ENCODE measurements at regions not wholly inside any gene's neighbourhood (a gene's known extent, or its start where the extent isn't known, plus 50 kb on each side); places are given as distances from the start of the nearest gene placed in this dataset.

- peaks cover 23% of the 10 kb centered on the region for H3K4me1 ChIP-seq
- no peak for TF ChIP-seq Cebpa-rat (IDR thresholded peaks at IDR 0.05)
- no peak overlapping the region for H3K9ac ChIP-seq
- no peak overlapping the region for H3K4me2 ChIP-seq
- H3K27me3 ChIP-seq, result no peaks in the 10 kb centered on the region
- no peak overlapping the region for H3K4me3 ChIP-seq
- H3K27ac ChIP-seq, result no peak overlapping the region
- H3K9me3 ChIP-seq, result no peaks in the 10 kb centered on the region
- H3K36me3 ChIP-seq, result no peaks in the 10 kb centered on the region
- H4K20me1 ChIP-seq, result no peaks in the 10 kb centered on the region
Measured at GRCh38 chr2:128781585-128782385, 463.1 kb upstream of the HS6ST1 start.

- Histone ChIP-seq H3K4me3 (no peak overlapping the region), H3K9me3 (no peaks in the 10 kb centered on the region), H3K9ac (no peak overlapping the region), H3K4me1 (peaks cover 23% of the 10 kb centered on the region), H4K20me1 (no peaks in the 10 kb centered on the region), H3K27ac (no peak overlapping the region), H3K36me3 (no peaks in the 10 kb centered on the region), H3K4me2 (no peak overlapping the region), H3K27me3 (no peaks in the 10 kb centered on the region)
- TF ChIP-seq Cebpa-rat (IDR thresholded peaks at IDR 0.05), result no peak
Measured at GRCh38 chr2:128782411-128783192, 463.9 kb upstream of the HS6ST1 start.

- no peak overlapping the region for H3K9ac ChIP-seq
- peaks cover 23% of the 10 kb centered on the region for H3K4me1 ChIP-seq
- no peak for TF ChIP-seq Cebpa-rat (IDR thresholded peaks at IDR 0.05)
- H3K4me3 ChIP-seq, result no peak overlapping the region
- no peaks in the 10 kb centered on the region for H3K27me3 ChIP-seq
- no peaks in the 10 kb centered on the region for H3K36me3 ChIP-seq
- H3K9me3 ChIP-seq, result no peaks in the 10 kb centered on the region
- H3K27ac ChIP-seq, result no peak overlapping the region
- no peak overlapping the region for H3K4me2 ChIP-seq
- no peaks in the 10 kb centered on the region for H4K20me1 ChIP-seq
Measured at GRCh38 chr2:128783193-128783671, 464.6 kb upstream of the HS6ST1 start.

- H3K4me2 ChIP-seq, result no peak overlapping the region
Measured at GRCh38 chr2:128783896-128784295, 465.2 kb upstream of the HS6ST1 start.

GRCh38 chr2:128784626-128785306 is 466.1 kb upstream of the HS6ST1 start:
- no peaks in the 10 kb centered on the region for H3K36me3 ChIP-seq
- no peaks in the 10 kb centered on the region for H3K9me3 ChIP-seq
- H3K27ac ChIP-seq, result no peak overlapping the region
- TF ChIP-seq Cebpa-rat (IDR thresholded peaks at IDR 0.05), result no peak
- H3K27me3 ChIP-seq, result no peaks in the 10 kb centered on the region
- no peak overlapping the region for H3K4me3 ChIP-seq
- H3K4me2 ChIP-seq, result peak overlapping the region; percentile 68; the same call in 1 of the 2 replicates
- peaks cover 22% of the 10 kb centered on the region for H3K4me1 ChIP-seq
- H3K9ac ChIP-seq, result no peak overlapping the region
- no peaks in the 10 kb centered on the region for H4K20me1 ChIP-seq

More at GRCh38 chr2:128783896-128784295, 465.2 kb upstream of the HS6ST1 start:
- H3K4me3 ChIP-seq, result no peak overlapping the region
- no peaks in the 10 kb centered on the region for H4K20me1 ChIP-seq
- no peaks in the 10 kb centered on the region for H3K36me3 ChIP-seq
- no peaks in the 10 kb centered on the region for H3K27me3 ChIP-seq
- H3K27ac ChIP-seq, result no peak overlapping the region
- H3K9me3 ChIP-seq, result no peaks in the 10 kb centered on the region
- H3K4me1 ChIP-seq, result peaks cover 23% of the 10 kb centered on the region
- TF ChIP-seq Cebpa-rat (IDR thresholded peaks at IDR 0.05), result no peak
- no peak overlapping the region for H3K9ac ChIP-seq

GRCh38 chr2:128786316-128786715 is 467.6 kb upstream of the HS6ST1 start:
- no peak for TF ChIP-seq Cebpa-rat (IDR thresholded peaks at IDR 0.05)
- Histone ChIP-seq H3K4me1 (peaks cover 25% of the 10 kb centered on the region), H3K4me3 (no peak overlapping the region), H3K27me3 (no peaks in the 10 kb centered on the region), H3K27ac (no peak overlapping the region), H3K9ac (no peak overlapping the region), H3K4me2 (peak overlapping the region; percentile 68), H4K20me1 (no peaks in the 10 kb centered on the region), H3K9me3 (no peaks in the 10 kb centered on the region), H3K36me3 (no peaks in the 10 kb centered on the region)

- no peak overlapping the region for H3K4me2 ChIP-seq
- H3K27me3 ChIP-seq, result no peaks in the 10 kb centered on the region
- no peak overlapping the region for H3K27ac ChIP-seq
- H4K20me1 ChIP-seq, result no peaks in the 10 kb centered on the region
- H3K9me3 ChIP-seq, result no peaks in the 10 kb centered on the region
- TF ChIP-seq Cebpa-rat (IDR thresholded peaks at IDR 0.05), result no peak
- no peaks in the 10 kb centered on the region for H3K36me3 ChIP-seq
- no peak overlapping the region for H3K4me3 ChIP-seq
- peaks cover 31% of the 10 kb centered on the region for H3K4me1 ChIP-seq
- no peak overlapping the region for H3K9ac ChIP-seq
Measured at GRCh38 chr2:128786741-128787478, 468.2 kb upstream of the HS6ST1 start.

GRCh38 chr2:128787616-128788015 is 468.9 kb upstream of the HS6ST1 start:
- no peak overlapping the region for H3K27ac ChIP-seq
- H4K20me1 ChIP-seq, result no peaks in the 10 kb centered on the region
- no peaks in the 10 kb centered on the region for H3K36me3 ChIP-seq
- no peak overlapping the region for H3K4me3 ChIP-seq
- no peak for TF ChIP-seq Cebpa-rat (IDR thresholded peaks at IDR 0.05)
- no peaks in the 10 kb centered on the region for H3K27me3 ChIP-seq
- no peaks in the 10 kb centered on the region for H3K9me3 ChIP-seq
- no peak overlapping the region for H3K4me2 ChIP-seq
- H3K4me1 ChIP-seq, result peaks cover 38% of the 10 kb centered on the region
- no peak overlapping the region for H3K9ac ChIP-seq

- no peak overlapping the region for H3K4me3 ChIP-seq
- no peaks in the 10 kb centered on the region for H4K20me1 ChIP-seq
- H3K27me3 ChIP-seq, result no peaks in the 10 kb centered on the region
- peaks cover 48% of the 10 kb centered on the region for H3K4me1 ChIP-seq
- no peak overlapping the region for H3K27ac ChIP-seq
- TF ChIP-seq Cebpa-rat (IDR thresholded peaks at IDR 0.05), result no peak
- H3K4me2 ChIP-seq, result no peak overlapping the region
- H3K9ac ChIP-seq, result no peak overlapping the region
- H3K9me3 ChIP-seq, result no peaks in the 10 kb centered on the region
- no peaks in the 10 kb centered on the region for H3K36me3 ChIP-seq
Measured at GRCh38 chr2:128788636-128789220, 470.1 kb upstream of the HS6ST1 start.

Measured in BLaER1 (cell line).